ENCODE measurements at regions not wholly inside any gene's neighbourhood (a gene's known extent, or its start where the extent isn't known, plus 50 kb on each side); places are given as distances from the start of the nearest gene placed in this dataset.
"Not testable (repeated sequence)": the region's sequence is repeated elsewhere in the genome, so short reads cannot be mapped to it uniquely, and the experiment has no call there.

DNA sequence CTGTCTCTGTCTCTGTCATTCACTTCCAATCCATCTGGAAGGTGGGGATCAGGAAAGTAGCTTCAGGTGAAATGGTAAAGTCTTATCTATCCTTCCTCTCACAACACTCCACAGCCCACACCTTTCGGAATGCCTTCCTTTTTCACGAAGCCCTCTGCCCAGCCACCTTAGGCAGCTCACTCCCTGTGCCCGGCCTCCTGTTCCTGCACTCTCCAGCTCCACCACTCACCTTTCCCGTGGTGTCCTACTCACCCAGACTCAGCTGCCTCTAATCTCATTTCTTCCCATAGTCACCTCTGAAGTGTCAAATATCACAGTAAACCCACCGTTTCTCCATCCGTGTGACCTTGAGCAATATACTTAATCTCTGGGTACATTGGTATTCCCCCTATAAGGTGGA is 100.9 kb upstream of the C7orf33 start:
- DNase-seq (ENCODE audit: low read depth in 2 of 2), result no peak
- TF ChIP-seq, protein P1, sequence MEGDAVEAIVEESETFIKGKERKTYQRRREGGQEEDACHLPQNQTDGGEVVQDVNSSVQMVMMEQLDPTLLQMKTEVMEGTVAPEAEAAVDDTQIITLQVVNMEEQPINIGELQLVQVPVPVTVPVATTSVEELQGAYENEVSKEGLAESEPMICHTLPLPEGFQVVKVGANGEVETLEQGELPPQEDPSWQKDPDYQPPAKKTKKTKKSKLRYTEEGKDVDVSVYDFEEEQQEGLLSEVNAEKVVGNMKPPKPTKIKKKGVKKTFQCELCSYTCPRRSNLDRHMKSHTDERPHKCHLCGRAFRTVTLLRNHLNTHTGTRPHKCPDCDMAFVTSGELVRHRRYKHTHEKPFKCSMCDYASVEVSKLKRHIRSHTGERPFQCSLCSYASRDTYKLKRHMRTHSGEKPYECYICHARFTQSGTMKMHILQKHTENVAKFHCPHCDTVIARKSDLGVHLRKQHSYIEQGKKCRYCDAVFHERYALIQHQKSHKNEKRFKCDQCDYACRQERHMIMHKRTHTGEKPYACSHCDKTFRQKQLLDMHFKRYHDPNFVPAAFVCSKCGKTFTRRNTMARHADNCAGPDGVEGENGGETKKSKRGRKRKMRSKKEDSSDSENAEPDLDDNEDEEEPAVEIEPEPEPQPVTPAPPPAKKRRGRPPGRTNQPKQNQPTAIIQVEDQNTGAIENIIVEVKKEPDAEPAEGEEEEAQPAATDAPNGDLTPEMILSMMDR (IDR thresholded peaks at IDR 0.05; ENCODE audit: low read depth, low read length), result no peak
- H3K4me3 ChIP-seq (replicated peaks in 1 of 2; ENCODE audit: low read depth in 2 of 2, low read length in 2 of 2), result no peak overlapping the region

DNA sequence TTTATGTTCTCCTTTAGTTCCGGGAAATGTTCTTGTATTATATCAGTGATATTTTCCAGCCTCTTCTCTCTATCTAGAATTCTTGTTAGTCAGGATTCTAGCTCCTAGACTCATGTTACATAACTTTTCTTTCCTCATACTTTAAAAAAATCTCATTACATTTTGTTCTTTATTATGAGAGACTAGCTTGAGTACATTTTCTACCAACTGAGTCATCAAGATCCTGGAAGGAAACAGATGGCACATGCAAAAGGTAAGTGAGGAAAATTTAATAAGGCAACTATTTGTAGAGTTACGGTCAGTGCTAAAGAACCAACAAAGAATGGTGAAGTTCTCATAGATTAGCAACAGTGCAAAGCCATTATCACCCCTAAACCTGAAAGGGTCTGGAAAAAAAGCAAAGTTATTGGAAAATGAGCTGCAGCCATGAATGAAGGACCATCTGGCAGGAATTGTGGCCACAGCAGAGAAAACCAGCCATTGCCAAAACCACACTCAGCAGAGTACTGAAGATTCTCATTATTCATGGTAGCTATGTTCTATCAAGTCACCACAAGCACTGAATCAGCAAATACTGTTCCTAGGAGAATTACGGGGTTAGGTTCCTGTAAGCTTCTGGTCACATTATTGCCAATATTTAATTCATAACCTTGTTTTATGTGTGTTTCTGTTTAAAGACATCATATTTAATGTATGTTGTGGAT is 98.3 kb upstream of the C7orf33 start:
- peak in 1 of 2 donors; percentile 32 for DNase-seq (ENCODE audit: low read depth in 2 of 2)
- TF ChIP-seq, protein P1 (IDR thresholded peaks at IDR 0.05; ENCODE audit: low read depth, low read length), result no peak

DNA sequence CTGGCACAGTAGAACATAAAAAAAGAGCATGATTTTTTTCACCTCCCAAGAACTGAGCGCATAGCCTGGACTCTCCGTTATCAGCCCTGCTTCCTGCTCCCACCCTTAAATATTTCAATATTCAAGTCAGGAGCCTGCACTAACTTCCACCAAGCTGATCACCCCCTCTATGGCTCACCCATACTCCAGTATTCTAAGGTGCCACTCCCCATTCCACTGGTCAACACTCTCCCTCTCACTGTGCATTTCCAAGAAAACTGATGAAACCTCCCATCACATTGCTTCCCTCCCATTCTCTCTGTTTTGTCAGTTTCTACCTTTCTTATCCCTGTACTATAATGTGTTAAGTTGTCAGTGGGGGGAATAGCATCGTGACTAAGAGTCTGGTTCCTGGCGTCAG is 95.0 kb upstream of the C7orf33 start:
- TF ChIP-seq, protein P1 (IDR thresholded peaks at IDR 0.05; ENCODE audit: low read depth, low read length), result no peak
- no peak overlapping the region for H3K4me3 ChIP-seq (replicated peaks in 1 of 2; ENCODE audit: low read depth in 2 of 2, low read length in 2 of 2)
- no peak for DNase-seq (ENCODE audit: low read depth in 2 of 2)

More for the DNA sequence above, 98.3 kb upstream of the C7orf33 start:
- H3K4me3 ChIP-seq (replicated peaks in 1 of 2; ENCODE audit: low read depth in 2 of 2, low read length in 2 of 2), result no peak overlapping the region

DNA sequence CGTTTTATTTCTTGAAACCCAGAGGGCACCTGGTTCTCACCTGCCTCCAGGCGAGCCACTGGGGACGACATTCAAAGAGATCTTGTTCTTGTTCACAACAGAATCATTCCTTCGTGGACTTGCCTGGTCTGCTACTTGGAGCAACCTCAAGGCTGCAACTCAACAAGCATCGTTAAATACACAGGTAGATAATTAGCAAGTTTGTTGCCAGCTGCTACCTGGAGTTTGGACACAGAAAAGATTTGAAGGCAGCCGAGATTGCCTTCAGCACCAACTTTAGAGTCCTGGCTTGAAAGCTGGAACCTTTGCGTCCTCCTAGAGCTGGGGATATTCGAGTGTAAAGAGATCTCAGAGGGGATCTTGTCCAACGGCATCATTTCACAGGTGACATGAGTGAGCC is 89.6 kb upstream of the C7orf33 start:
- DNase-seq (ENCODE audit: low read depth in 2 of 2), result no peak
- no peak overlapping the region for H3K4me3 ChIP-seq (replicated peaks in 1 of 2; ENCODE audit: low read depth in 2 of 2, low read length in 2 of 2)
- TF ChIP-seq, protein P1 (IDR thresholded peaks at IDR 0.05; ENCODE audit: low read depth, low read length), result no peak

DNA sequence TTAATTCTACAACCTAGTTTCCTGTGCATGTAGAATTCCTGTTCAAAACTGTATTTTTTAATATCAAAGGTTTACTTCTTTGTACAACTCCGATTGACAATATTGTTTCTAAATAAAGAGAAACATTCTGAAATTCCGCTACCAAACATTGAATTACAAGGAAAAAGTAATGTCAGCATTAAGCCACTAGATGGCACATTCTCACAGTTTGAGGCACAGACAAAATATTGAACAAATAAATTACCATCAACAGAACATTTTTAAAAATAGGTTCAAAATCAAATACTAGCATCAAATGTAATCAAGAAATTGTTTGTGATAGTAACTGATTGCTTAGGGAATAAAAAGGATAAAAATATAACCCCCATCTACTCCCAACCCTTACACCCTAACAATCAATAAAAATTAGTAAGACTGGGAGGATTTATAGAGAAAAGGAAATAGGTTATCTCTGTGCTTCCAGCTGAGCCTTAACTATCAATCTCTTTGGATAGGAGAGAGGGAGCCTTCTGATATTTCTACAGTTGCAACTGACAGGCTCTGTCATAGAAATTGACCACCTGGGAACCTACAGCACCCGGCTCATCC is 86.6 kb upstream of the C7orf33 start:
- no peak overlapping the region for H3K4me3 ChIP-seq (replicated peaks in 1 of 2; ENCODE audit: low read depth in 2 of 2, low read length in 2 of 2)
- DNase-seq (ENCODE audit: low read depth in 2 of 2), result peak; percentile 60 to 66
- TF ChIP-seq, protein P1 (IDR thresholded peaks at IDR 0.05; ENCODE audit: low read depth, low read length), result peak; percentile 63

DNA sequence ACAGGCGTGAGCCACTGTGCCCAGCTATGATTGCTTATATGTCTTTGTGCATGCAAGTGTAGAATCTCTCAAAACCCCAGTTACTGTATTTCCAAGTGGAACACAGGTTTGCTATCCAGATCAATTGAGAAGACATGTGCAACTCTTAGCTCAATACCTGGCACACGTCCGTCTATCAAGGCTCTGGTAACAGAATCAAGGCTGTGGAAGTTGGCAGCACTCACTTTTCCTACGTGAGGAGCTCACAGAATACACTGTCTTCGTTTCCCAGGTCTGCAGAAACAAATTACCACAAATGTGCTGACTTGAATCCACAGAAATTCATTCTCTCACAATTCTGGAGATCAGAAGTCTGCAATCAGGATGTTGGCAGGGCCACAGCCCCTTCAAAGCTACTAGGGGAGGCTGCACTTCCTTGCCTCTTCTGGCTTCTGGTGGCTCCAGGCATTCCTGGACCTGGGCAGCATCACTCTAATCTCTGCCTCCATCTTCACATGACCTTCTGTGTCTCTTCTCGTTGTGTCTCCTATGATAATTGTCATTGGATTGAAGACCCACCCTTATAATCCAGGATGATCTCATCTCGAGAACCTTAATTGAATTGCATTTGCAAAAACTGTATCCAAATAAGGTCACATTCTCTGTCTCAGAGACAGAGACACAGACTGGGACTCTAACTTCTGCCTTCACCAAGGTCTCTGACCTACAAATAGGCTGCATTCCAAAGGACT is 84.8 kb upstream of the C7orf33 start:
- TF ChIP-seq, protein P1 (IDR thresholded peaks at IDR 0.05; ENCODE audit: low read depth, low read length), result no peak
- H3K4me3 ChIP-seq (replicated peaks in 1 of 2; ENCODE audit: low read depth in 2 of 2, low read length in 2 of 2), result no peak overlapping the region
- DNase-seq (ENCODE audit: low read depth in 2 of 2), result no peak

DNA sequence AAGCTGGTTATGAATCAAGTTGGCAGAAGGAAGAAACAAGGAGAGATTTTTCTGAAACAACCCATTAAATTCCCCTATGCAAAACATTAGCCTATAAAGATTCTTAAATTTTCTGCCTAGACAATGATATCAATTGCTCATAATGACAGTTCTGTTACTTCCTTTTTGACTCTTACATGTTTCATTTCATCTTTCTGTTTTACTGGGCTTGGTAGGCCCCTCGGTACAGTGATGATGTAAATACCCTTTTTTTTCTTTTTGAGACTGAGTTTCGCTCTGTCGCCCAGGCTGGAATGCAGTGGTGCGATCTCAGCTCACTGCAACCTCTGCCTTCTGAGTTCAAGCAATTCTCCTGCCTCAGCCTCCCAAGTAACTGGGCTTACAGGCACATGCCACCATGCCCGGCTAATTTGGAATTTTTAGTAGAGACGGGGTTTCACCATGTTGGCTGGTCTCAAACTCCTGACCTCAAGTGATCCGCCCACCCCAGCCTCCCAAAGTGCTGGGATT is 83.4 kb upstream of the C7orf33 start:
- H3K4me3 ChIP-seq (replicated peaks in 1 of 2; ENCODE audit: low read depth in 2 of 2, low read length in 2 of 2); DNase-seq (ENCODE audit: low read depth in 2 of 2): not testable (repeated sequence)

Measured in cardiac fibroblast (primary cell).